H1 (cell line): ENCODE measurements at regions not wholly inside any gene's neighbourhood (a gene's known extent, or its start where the extent isn't known, plus 50 kb on each side); places are given as distances from the start of the nearest gene placed in this dataset.

ENCODE experiments used
- CTBP2 ChIP-seq: IDR thresholded peaks from 2 replicates; pipeline ENCODE4 v1.7.0; 2011; ENCODE audit warnings: borderline replicate concordance, mild to moderate bottlenecking, moderate library complexity, mixed read lengths, low read length; ENCODE audit not compliant: insufficient read depth, insufficient read length
- TAF1 ChIP-seq: IDR thresholded peaks from 2 replicates; pipeline ENCODE4 v1.6.1; 2011; ENCODE audit warnings: mild to moderate bottlenecking, low read depth, low read length
- TAF7 ChIP-seq: optimal IDR thresholded peaks from 2 replicates; pipeline ENCODE3; 2011; ENCODE audit warnings: low read depth, mild to moderate bottlenecking, inconsistent platforms, low read length, moderate library complexity, borderline replicate concordance

- TF ChIP-seq TAF1 = no peak
- TF ChIP-seq CTBP2 = no peak
- TF ChIP-seq TAF7 = no peak
Measured at GRCh38 chr2:186098821-186099220, 360.2 kb downstream of the FSIP2 start (continued).
